HEK293T (cell line): ENCODE measurements at regions not wholly inside any gene's neighbourhood (a gene's known extent, or its start where the extent isn't known, plus 50 kb on each side); places are given as distances from the start of the nearest gene placed in this dataset.

Source experiments
- ARNT ChIP-seq: fragments of 450-650 bp; IDR thresholded peaks from 2 replicates; pipeline ENCODE4 v1.6.1; 2017; ENCODE audit warnings: mild to moderate bottlenecking
- FOXA1 ChIP-seq: fragments of 450-650 bp; IDR thresholded peaks from 2 replicates; pipeline ENCODE4 v1.6.1; 2016; ENCODE audit warnings: mild to moderate bottlenecking
- FOXK2 ChIP-seq: fragments of 450-650 bp; IDR thresholded peaks from 2 replicates; pipeline ENCODE4 v1.6.1; 2016; ENCODE audit warnings: mild to moderate bottlenecking
- FOXM1 ChIP-seq: fragments of 450-650 bp; IDR thresholded peaks from 2 replicates; pipeline ENCODE4 v1.6.1; 2017; ENCODE audit warnings: mild to moderate bottlenecking, borderline replicate concordance
- LEF1 ChIP-seq: fragments of 450-650 bp; IDR thresholded peaks from 2 replicates; pipeline ENCODE4 v1.6.1; 2017; ENCODE audit warnings: mild to moderate bottlenecking, borderline replicate concordance
- NFRKB ChIP-seq: fragments of 450-650 bp; IDR thresholded peaks from 2 replicates; pipeline ENCODE4 v1.6.1; 2016; ENCODE audit warnings: mild to moderate bottlenecking, moderate library complexity
- SP1 ChIP-seq: fragments of 450-650 bp; IDR thresholded peaks from 2 replicates; pipeline ENCODE4 v1.6.1; 2017
- SUZ12 ChIP-seq: fragments of 450-650 bp; IDR thresholded peaks from 2 replicates; pipeline ENCODE4 v1.6.1; 2016; ENCODE audit warnings: mild to moderate bottlenecking
- ZNF384 ChIP-seq: fragments of 450-650 bp; IDR thresholded peaks from 2 replicates; pipeline ENCODE4 v1.6.1; 2016

DNA sequence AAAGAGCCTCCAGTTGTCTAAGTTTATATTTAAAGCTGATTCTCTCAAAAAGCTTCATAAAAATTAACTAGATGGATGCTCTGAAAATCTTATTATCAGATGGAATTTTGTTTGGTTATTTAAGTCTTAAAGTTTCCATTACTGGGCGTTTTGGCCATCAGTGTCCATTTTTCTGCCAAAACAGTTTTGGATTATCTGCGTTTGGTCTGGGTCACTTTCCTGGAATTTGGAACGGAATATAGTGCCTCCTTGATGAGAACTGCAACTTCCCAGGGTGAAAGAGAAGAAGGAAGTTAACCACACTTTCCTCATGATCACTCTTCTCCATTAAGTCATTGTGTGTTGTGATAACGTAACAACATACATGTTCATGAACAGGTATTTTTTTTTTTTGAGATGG is 764.9 kb upstream of the AUTS2 start:
- TF ChIP-seq FOXM1 (no peak), ZNF384 (no peak), SUZ12 (no peak), SP1 (no peak), ARNT (no peak), NFRKB (no peak), FOXA1 (no peak), FOXK2 (no peak), LEF1 (no peak)
